Activated naive CD4-positive, alpha-beta T cell treated with anti-CD3 and anti-CD28 coated beads, Interleukin-2, amount 50 U/mL, for 72 hours (primary cell): ENCODE measurements at regions not wholly inside any gene's neighbourhood (a gene's known extent, or its start where the extent isn't known, plus 50 kb on each side); places are given as distances from the start of the nearest gene placed in this dataset.
A peak's percentile ranks its signal among the peaks of the same experiment; 100 is the strongest.
"Not testable (repeated sequence)": the region's sequence is repeated elsewhere in the genome, so short reads cannot be mapped to it uniquely, and the experiment has no call there.

Experiments used
- ATAC-seq, 2 donors: fragments of 150-1000 bp; cut with Tn5 transposase; 2 replicates each; pipeline ENCODE4 v1.10.0; 2021; ENCODE audit warnings: mild to moderate bottlenecking in 2 of 2, moderate library complexity in 2 of 2
- DNase-seq, 2 donors: peaks; one replicate each; pipeline ENCODE4 v3.0.0; 2021 to 2022; ENCODE audit warnings: low spot score in 2 of 2
- H3K27ac Mint-ChIP-seq, 2 donors: one replicate each; pipeline ENCODE4 v1.8.0; 2022; ENCODE audit warnings: mild to moderate bottlenecking in 2 of 2, mixed read lengths in 2 of 2
- H3K36me3 Mint-ChIP-seq, 2 donors: one replicate each; pipeline ENCODE4 v1.8.0; 2022; ENCODE audit warnings: mixed read lengths in 2 of 2
- H3K9me3 Mint-ChIP-seq, 2 donors: one replicate each; pipeline ENCODE4 v1.8.0; 2022; ENCODE audit warnings: mixed read lengths in 2 of 2

- not testable (repeated sequence) for H3K36me3 Mint-ChIP-seq, H3K27ac Mint-ChIP-seq, DNase-seq, ATAC-seq, H3K9me3 Mint-ChIP-seq
Measured at GRCh38 chr7:76117306-76117991, 69.5 kb downstream of the MDH2 start.

GRCh38 chr7:76118253-76119036, 70.5 kb downstream of the MDH2 start:
- not testable (repeated sequence) for DNase-seq, ATAC-seq, H3K36me3 Mint-ChIP-seq, H3K27ac Mint-ChIP-seq, H3K9me3 Mint-ChIP-seq

- Mint-ChIP-seq H3K27ac (no peak overlapping the region), H3K9me3 (no peaks in the 10 kb centered on the region), H3K36me3 (no peaks in the 10 kb centered on the region)
- DNase-seq (no peak), ATAC-seq (no peak)
Measured at GRCh38 chr7:76121044-76121443, 73.1 kb downstream of the MDH2 start.

- Mint-ChIP-seq H3K36me3 (no peaks in the 10 kb centered on the region), H3K27ac (no peak overlapping the region), H3K9me3 (no peaks in the 10 kb centered on the region)
- peak; percentile 41 to 60 for ATAC-seq
- DNase-seq, result no peak
Measured at GRCh38 chr7:76122516-76123239, 74.8 kb downstream of the MDH2 start.

GRCh38 chr7:76123316-76123715, 75.4 kb downstream of the MDH2 start:
- Mint-ChIP-seq H3K27ac (no peak overlapping the region), H3K36me3 (no peaks in the 10 kb centered on the region), H3K9me3 (no peaks in the 10 kb centered on the region)
- DNase-seq (no peak), ATAC-seq (no peak)

GRCh38 chr7:76125560-76125959, 76.1 kb upstream of the SRRM3 start:
- Mint-ChIP-seq H3K9me3 (no peaks in the 10 kb centered on the region), H3K36me3 (no peaks in the 10 kb centered on the region), H3K27ac (no peak overlapping the region)
- ATAC-seq (no peak), DNase-seq (no peak)

- no peak for DNase-seq
- H3K36me3 Mint-ChIP-seq, result no peaks in the 10 kb centered on the region
- no peak for ATAC-seq
Measured at GRCh38 chr7:76126632-76127031, 75.1 kb upstream of the SRRM3 start.

GRCh38 chr7:76129366-76129765, 72.3 kb upstream of the SRRM3 start:
- peak overlapping the region in 1 of 2 donors; percentile 36 for H3K27ac Mint-ChIP-seq
- DNase-seq (no peak), ATAC-seq (no peak)
- H3K9me3 Mint-ChIP-seq, result no peaks in the 10 kb centered on the region
- H3K36me3 Mint-ChIP-seq, result no peaks in the 10 kb centered on the region

More at GRCh38 chr7:76126632-76127031, 75.1 kb upstream of the SRRM3 start:
- Mint-ChIP-seq H3K27ac (no peak overlapping the region), H3K9me3 (no peaks in the 10 kb centered on the region)

GRCh38 chr7:76129836-76130235, 71.9 kb upstream of the SRRM3 start:
- ATAC-seq (no peak), DNase-seq (no peak)
- no peaks in the 10 kb centered on the region for H3K36me3 Mint-ChIP-seq
- peak overlapping the region in 1 of 2 donors; percentile 36 for H3K27ac Mint-ChIP-seq
- H3K9me3 Mint-ChIP-seq, result no peaks in the 10 kb centered on the region

- H3K9me3 Mint-ChIP-seq, H3K36me3 Mint-ChIP-seq, H3K27ac Mint-ChIP-seq, DNase-seq: not testable (repeated sequence)
- ATAC-seq, result peak; percentile 70 to 91
Measured at GRCh38 chr7:76130661-76131060, 71.0 kb upstream of the SRRM3 start.

- not testable (repeated sequence) for H3K27ac Mint-ChIP-seq, ATAC-seq, H3K36me3 Mint-ChIP-seq, DNase-seq, H3K9me3 Mint-ChIP-seq
Measured at GRCh38 chr7:76131887-76132286, 69.8 kb upstream of the SRRM3 start.

GRCh38 chr7:76133164-76133775, 68.4 kb upstream of the SRRM3 start:
- no peaks in the 10 kb centered on the region for H3K36me3 Mint-ChIP-seq
- H3K27ac Mint-ChIP-seq, result peak overlapping the region; percentile 66 to 67
- DNase-seq (no peak), ATAC-seq (peak; percentile 37 to 63)
- H3K9me3 Mint-ChIP-seq, result no peaks in the 10 kb centered on the region

- Mint-ChIP-seq H3K9me3 (peaks cover 0 to 1% of the 10 kb centered on the region in 2 donors), H3K27ac (peak overlapping the region; percentile 66 to 67), H3K36me3 (no peaks in the 10 kb centered on the region)
- no peak for DNase-seq
- no peak for ATAC-seq
Measured at GRCh38 chr7:76133839-76134238, 67.9 kb upstream of the SRRM3 start.

- not testable (repeated sequence) for H3K9me3 Mint-ChIP-seq, DNase-seq, H3K27ac Mint-ChIP-seq, ATAC-seq, H3K36me3 Mint-ChIP-seq
Measured at GRCh38 chr7:76135263-76135662, 66.4 kb upstream of the SRRM3 start.

GRCh38 chr7:76138577-76139313, 63.0 kb upstream of the SRRM3 start:
- not testable (repeated sequence) for DNase-seq, ATAC-seq, H3K36me3 Mint-ChIP-seq, H3K27ac Mint-ChIP-seq
- H3K9me3 Mint-ChIP-seq, result peaks cover 3 to 13% of the 10 kb centered on the region in 2 donors

GRCh38 chr7:76139670-76140069, 62.0 kb upstream of the SRRM3 start:
- DNase-seq (no peak), ATAC-seq (no peak)
- Mint-ChIP-seq H3K36me3 (no peaks in the 10 kb centered on the region), H3K27ac (no peak overlapping the region), H3K9me3 (peaks cover 3 to 13% of the 10 kb centered on the region in 2 donors)
